ENCODE measurements at regions not wholly inside any gene's neighbourhood (a gene's known extent, or its start where the extent isn't known, plus 50 kb on each side); places are given as distances from the start of the nearest gene placed in this dataset.
A peak's percentile ranks its signal among the peaks of the same experiment; 100 is the strongest.

- no peaks in the 10 kb centered on the region for H3K27me3 ChIP-seq
- no peaks in the 10 kb centered on the region for H3K36me3 ChIP-seq
- H3K4me3 ChIP-seq = no peak overlapping the region
- no peaks in the 10 kb centered on the region for H3K4me1 ChIP-seq
- H3K9me3 ChIP-seq = no peaks in the 10 kb centered on the region
- ATAC-seq (no peak), DNase-seq (no peak)
- TF ChIP-seq CTCF (IDR thresholded peaks at IDR 0.05) = no peak
- intact Hi-C loops (cut with DNase I) = no loop called here
- H3K27ac ChIP-seq = no peak overlapping the region
Measured at GRCh38 chr14:82776958-82777357, 1243.3 kb upstream of the SEL1L start.

DNA sequence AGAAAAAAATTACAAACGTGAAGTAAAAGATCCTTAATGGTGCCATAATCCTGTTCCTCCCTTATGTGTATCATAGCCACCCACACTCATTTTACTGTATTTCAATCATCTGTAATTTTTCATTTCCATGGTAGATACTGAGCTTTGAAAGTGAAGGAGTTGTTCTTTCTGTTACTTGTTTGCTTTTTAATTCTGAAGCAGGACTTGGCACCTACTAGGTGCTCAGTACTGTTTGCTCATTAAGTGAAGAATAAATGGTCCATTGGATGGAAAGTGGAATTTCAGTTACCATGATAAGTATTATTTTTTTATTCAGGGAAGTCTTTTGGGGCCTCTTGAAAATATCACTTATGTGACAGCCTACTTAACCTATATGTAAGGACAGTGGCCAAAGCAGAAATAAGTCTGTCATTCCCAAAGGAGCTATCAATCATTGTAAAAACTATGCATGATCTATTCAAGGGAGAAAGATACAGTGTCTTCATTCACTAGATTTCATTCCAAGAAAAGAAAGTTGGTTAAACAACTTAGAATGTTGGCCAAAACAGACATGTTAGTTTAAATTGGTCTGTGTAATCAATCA, 1244.4 kb upstream of the SEL1L start:
- Histone ChIP-seq H3K27me3 (no peaks in the 10 kb centered on the region), H3K36me3 (no peaks in the 10 kb centered on the region), H3K4me1 (no peaks in the 10 kb centered on the region), H3K4me3 (no peak overlapping the region), H3K27ac (no peak overlapping the region), H3K9me3 (no peaks in the 10 kb centered on the region)
- intact Hi-C loops (cut with DNase I) = no loop called here
- no peak for DNase-seq
- no peak for TF ChIP-seq CTCF (IDR thresholded peaks at IDR 0.05)
- ATAC-seq = peak; percentile 36

GRCh38 chr14:82778601-82779000, 1244.9 kb upstream of the SEL1L start:
- Histone ChIP-seq H3K27ac (no peak overlapping the region), H3K4me1 (no peaks in the 10 kb centered on the region), H3K9me3 (no peaks in the 10 kb centered on the region), H3K27me3 (no peaks in the 10 kb centered on the region), H3K36me3 (no peaks in the 10 kb centered on the region), H3K4me3 (no peak overlapping the region)
- no peak for TF ChIP-seq CTCF (IDR thresholded peaks at IDR 0.05)
- intact Hi-C loops (cut with DNase I) = no loop called here
- ATAC-seq (no peak), DNase-seq (no peak)

DNA sequence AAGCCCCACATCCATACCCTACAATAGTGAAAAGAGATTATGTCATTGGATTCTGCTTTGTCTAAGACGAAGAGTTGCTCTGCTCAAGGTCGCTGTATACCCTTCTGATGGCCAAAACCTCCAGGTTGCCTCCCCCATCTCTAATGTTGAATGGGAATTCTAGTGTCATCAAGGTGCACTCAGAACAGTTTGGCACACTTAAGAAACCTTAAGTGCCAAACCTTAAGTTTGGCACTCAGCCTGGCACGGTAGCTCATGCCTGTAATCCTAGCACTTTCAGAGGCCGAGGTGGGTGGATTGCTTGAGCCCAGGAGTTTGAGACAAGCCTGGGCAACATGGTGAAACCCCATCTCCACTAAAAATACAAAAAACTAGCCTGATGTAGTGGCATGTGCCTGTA, 1245.6 kb upstream of the SEL1L start:
- Histone ChIP-seq H3K4me3 (no peak overlapping the region), H3K36me3 (no peaks in the 10 kb centered on the region), H3K27ac (no peak overlapping the region), H3K9me3 (no peaks in the 10 kb centered on the region), H3K4me1 (no peaks in the 10 kb centered on the region), H3K27me3 (no peaks in the 10 kb centered on the region)
- intact Hi-C loops (cut with DNase I) = no loop called here
- DNase-seq (peak; percentile 62), ATAC-seq (peak; percentile 79)
- no peak for TF ChIP-seq CTCF (IDR thresholded peaks at IDR 0.05)

DNA sequence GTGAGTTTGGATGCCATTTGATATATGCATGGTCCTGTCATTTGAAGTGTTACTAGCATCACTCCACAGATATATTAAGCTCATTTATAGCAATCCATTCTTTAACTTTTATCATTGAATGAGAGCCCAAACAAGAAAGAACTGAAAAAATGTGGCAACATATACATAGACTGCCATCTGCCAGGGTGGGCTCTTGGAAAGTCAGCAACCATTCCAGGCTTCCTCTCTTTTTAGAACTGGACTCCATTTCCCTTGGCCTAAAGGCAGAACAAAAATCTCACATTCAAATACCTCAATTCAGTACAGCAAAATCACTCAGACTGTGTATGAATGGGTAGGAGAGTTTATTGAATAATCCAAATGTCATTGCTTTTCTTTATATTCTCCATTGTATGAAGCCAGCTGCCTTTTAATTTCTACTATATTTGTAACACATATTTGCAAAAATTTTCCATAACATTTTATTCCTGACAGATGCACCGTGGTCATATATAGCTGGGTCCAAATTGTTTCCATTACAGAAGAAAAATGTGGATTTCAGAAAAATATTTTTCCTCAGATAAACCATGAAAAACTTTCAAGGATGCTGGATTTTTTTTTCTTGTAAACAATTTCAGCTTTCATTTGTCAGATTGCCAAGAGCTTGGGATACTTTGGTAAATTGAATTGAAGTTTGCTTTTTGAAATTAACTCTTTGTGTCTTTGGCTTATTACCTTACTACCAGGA, 1252.3 kb upstream of the SEL1L start:
- intact Hi-C loops (cut with DNase I) = no loop called here
- H3K27me3 ChIP-seq = no peaks in the 10 kb centered on the region
- no peak for ATAC-seq
- H3K4me1 ChIP-seq = no peaks in the 10 kb centered on the region
- no peaks in the 10 kb centered on the region for H3K9me3 ChIP-seq
- no peak for TF ChIP-seq CTCF (IDR thresholded peaks at IDR 0.05)
- no peak overlapping the region for H3K4me3 ChIP-seq
- no peak overlapping the region for H3K27ac ChIP-seq
- no peaks in the 10 kb centered on the region for H3K36me3 ChIP-seq
- DNase-seq = no peak
